NCI-H748 treated with DMSO at 0.1 percent for 48 hours (cell line): ENCODE measurements at regions not wholly inside any gene's neighbourhood (a gene's known extent, or its start where the extent isn't known, plus 50 kb on each side); places are given as distances from the start of the nearest gene placed in this dataset.

ENCODE experiments used
- DNase-seq: peaks from one replicate; lab custom pipeline; 2025; lab: John Stamatoyannopoulos, UW

DNA sequence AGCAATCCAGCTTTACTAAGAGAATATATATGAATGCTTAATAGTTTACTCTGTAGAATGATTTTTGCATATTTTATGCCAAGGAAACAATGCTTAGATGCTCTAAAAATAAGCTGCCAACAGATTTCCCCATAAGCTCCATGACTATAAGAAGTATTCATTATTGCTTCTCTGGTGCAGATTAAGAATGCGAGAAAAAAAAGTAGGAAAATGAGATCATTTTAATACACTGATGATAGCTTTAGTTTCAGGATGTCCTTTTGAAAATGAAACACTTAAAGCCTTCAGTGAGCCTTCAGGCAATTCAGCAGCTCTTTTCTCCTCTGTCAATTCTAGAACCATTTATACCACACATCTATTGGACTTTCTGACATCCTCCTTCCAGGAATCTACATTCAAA lies 735.0 kb upstream of the POT1 start:
- DNase-seq: no peak

GRCh38 chr7:125663961-125664360 lies 734.3 kb upstream of the POT1 start:
- DNase-seq: no peak

- DNase-seq: no peak
These were observed 732.1 kb upstream of the POT1 start for GRCh38 chr7:125661677-125662076.

DNA sequence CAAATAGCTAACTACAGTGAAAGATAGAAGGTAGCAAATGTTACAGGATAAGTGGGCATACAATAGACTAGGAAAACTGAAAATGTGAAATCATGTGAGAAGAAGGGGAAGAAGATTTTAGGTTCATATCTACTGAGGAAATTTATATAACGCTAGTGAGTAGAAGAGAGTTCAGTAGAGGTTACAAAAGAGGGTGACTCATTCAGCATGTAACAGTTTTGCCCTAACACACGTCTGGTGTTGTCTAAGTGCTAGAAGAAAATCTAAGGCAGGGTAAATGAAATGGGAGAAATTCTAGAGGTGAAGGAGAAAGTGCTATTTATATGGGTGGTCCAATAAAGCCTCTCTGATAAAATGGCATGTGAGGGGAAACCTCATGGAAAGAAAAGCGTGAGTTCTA lies 731.4 kb upstream of the POT1 start:
- no peak for DNase-seq

DNA sequence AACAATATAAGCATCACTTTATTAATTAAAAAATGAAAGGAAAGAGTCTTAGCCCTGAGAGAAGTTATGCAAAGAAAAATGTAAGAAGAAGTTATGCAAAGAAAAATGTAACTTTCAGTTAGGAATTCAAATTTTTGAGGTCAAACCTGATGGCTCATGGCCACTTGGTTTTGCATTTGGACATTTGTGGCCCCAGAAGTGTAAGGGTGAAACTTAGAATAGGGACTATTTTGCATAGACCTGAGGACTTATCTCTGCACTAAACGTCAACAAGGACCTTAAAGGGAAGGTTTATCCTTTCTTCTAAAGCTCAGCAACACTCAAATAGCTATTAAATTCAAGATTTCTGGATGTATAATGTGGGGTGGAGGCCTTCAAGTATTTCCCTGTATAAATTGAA lies 724.5 kb upstream of the POT1 start:
- DNase-seq: no peak

GRCh38 chr7:125651823-125652528 lies 722.4 kb upstream of the POT1 start:
- DNase-seq: no peak

DNA sequence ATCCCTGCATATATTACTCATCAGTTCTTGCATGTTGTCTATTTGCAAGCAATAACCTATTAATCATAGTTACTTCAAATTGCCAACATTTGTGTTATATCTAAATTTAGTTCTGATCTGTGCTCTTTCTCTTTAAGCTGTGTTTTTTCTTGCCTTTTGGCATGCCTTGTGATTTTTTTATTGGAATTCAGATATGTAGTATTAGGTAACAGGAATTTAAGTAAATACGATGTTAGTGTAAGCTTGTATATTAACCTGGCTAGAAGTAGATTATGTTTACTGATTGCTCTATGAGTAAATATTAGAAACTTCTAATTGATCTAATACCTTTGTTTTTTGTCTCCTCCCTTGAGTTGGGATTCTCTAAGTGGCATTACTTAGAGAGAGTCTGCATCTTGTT lies 718.9 kb upstream of the POT1 start:
- no peak for DNase-seq

DNA sequence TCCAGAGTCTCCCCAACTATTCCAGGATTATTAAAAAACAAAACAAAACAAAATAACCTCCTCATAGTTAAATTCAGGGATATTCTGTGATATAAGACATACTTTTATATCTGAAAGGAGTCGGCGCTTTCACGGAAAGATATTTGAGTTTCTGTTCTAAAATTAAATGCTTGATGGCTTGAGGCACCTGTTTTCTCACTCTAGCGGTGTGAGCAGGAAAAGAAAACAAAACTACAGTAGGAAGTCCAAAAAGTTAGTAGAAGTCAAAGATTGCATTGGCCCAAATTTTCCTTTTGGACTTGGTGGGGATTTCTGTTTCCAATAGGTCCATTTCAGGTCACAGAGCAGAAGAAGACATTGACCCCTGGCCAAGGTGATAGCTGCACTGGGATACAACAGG lies 716.1 kb upstream of the POT1 start:
- no peak for DNase-seq

- DNase-seq: no peak
These were observed 714.5 kb upstream of the POT1 start for GRCh38 chr7:125644109-125644508.

DNA sequence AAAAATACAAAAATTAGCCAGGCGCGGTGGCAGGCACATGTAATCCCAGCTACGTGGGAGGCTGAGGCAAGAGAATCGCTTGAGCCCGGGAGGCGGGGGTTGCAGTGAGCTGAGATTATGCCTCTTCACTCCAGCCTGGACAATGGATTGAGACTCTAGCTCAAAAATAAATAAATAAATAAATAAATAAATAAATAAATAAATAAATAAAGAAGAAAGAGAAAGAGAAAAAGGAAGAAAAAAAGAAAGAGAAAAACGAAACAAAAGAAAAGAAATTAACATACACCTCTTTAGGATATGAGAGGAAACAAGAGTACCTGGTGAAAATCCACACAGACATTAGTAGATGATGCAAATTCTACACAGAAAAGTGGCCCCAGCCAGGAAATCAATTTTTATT lies 713.7 kb upstream of the POT1 start:
- DNase-seq: no peak

- no peak for DNase-seq
These were observed 712.3 kb upstream of the POT1 start for GRCh38 chr7:125641884-125642283.

DNA sequence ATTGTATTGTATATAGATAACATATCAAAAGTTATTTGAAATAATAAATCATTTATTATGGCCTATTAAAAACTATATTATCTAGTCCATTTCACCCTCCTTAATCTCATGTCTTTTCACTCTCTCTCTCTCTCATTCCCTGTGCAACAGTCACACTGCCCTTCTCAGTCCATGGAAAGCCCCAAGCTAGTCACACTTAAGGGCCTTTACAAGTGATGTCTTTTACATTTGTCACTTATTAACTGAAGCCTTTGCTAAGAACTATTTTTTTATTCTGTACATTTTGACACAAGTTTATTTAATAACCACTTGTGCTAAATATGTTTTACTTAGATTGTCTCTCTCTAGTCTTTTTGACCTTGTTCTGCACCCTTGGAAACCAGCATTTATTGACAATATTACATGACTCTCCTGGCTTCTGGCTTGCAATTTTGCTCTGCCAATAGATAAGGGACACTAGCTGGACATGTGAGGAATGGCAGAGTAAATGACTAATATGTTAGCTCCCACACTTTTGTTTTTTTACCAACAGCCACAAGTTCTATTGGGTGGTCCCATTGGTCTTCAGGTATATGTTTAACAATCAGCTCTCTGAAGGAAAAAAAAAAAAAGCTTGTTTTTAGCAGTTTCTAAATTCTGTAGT lies 706.8 kb upstream of the POT1 start:
- no peak for DNase-seq

DNA sequence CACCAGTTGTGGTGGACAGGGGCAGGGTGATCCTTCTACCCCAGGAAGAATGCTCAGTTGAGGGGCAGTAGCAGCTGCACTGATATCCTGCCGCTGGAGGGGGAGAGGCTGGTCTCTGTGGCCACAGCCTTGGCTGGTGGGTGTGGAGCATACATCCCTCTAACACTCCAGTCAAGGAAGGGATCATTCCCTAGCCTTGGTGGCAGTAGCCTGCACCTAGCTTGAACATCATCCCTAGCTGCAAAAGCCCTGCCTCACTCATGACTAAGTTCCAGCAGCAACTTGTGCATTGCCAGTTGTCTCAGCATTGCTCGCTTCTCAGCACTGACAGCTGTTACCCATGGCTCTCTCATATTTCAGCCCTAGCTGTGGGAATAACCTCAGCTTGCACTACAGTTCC lies 688.9 kb upstream of the POT1 start:
- DNase-seq: no peak

DNA sequence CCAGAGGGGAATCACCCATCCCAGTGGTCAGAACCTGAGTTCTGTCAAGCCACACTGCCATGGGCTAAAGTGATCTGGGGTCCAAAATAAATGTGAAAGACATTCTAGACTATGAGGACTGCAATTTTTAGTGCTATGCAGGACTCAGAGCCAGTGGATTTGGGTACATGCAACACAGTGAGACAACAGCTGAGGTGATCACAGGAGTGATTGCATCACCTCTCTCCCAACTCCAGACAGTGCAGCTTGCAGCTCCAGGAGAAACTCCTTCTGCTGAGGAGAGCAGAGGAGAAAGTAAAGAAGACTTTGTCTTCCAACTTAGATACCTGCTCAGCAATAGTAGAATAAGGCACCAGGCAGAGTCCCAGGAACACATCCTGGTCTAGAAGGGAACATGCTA lies 682.0 kb upstream of the POT1 start:
- DNase-seq: no peak

- no peak for DNase-seq
These were observed 677.0 kb upstream of the POT1 start for GRCh38 chr7:125606671-125607070.

DNA sequence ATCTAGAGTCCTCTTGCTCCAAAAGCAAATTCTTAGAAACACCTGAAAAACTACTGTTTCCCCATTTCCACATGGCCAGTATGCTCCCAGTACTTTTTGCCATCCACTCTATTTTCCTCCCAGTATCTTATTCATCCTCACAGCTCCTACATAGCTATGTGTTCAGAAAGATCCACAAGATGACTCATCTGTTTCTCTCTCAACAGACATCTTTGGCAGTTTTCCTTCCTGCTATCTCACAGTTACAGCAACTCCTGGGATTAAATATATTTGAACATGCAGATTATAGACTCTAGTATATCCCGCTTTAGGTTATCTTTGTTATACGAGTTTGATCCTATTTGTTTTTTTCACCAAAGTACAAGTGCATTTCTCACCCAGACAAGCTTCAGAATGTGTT lies 675.6 kb upstream of the POT1 start:
- DNase-seq: no peak

GRCh38 chr7:125602441-125602840 lies 672.8 kb upstream of the POT1 start:
- DNase-seq: no peak

DNA sequence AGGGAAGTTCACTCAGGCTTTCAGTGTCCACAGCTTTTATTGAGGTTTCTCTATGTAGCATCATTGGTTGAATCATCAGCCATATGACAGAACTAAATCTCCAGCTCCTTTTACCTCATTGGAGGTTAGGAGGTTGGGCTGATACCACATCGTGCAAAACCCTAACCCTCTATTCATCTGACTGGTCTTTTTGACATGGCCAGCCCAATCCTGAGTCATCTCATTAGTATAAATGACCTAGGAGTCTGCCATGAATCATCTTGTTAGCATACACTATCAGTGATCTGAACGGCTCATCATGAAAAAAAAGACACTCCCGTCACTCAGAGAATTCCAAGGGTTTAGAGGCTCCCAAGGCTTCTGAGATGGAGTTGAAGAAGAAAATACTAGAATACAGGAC lies 669.8 kb upstream of the POT1 start:
- DNase-seq: no peak

GRCh38 chr7:125592331-125592730 lies 662.7 kb upstream of the POT1 start:
- no peak for DNase-seq

- no peak for DNase-seq
These were observed 643.5 kb upstream of the POT1 start for GRCh38 chr7:125573126-125573525.

DNA sequence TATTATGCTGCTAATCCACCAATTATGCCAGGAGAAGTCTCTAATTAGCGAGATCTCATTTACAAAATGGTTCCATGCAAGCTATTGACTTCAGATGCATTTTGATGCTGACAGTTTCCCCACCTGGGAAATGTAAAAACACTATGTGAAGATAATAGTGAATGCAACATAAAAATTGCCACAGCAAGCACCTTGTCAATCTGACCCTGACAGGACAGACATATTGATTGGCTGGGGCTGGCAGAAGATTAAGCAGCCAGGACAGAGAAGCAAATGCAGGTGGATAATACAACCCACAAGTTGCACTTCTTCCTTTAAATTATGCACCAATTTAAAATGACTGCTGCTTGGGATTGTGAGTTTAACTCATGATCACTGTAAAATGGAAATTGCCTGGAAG lies 642.8 kb upstream of the POT1 start:
- DNase-seq: no peak

- no peak for DNase-seq
These were observed 639.2 kb upstream of the POT1 start for GRCh38 chr7:125568799-125569198.

DNA sequence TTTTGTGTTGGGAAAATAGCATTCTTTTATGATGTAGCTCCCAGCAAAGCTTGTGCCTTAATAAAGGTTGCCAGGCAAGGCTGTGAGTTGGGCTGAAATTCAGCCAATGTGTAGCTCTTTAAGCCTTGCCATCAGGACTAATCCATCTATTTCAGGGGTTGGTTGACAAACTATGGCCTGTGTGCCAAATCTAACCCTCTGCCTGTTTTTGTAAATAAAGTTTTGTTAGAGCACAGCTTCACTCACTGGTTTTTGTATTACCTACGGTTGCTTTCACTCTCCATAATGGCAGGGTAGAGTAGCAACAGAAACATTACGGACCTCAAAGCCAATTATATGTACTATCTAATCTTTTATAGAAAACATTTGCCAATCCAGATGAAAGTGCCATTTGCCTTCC lies 638.1 kb upstream of the POT1 start:
- no peak for DNase-seq

- peak; percentile 66 for DNase-seq
These were observed 634.4 kb upstream of the POT1 start for GRCh38 chr7:125563964-125564529.
